ENCODE measurements at regions not wholly inside any gene's neighbourhood (a gene's known extent, or its start where the extent isn't known, plus 50 kb on each side); places are given as distances from the start of the nearest gene placed in this dataset.

- Histone ChIP-seq H2BK15ac (ENCODE audit: low read depth, low read length) (no peak overlapping the region), H3K14ac (ENCODE audit: insufficient read depth, low read length) (no peak overlapping the region), H3K4me2 (ENCODE audit: insufficient read depth, insufficient read length, low read length) (no peak overlapping the region), H3K56ac (ENCODE audit: insufficient read length, low read depth, low read length) (no peak overlapping the region), H3K23me2 (ENCODE audit: insufficient read length, low read depth, low read length, poor library complexity, severe bottlenecking) (no peaks in the 10 kb centered on the region), H2BK20ac (ENCODE audit: low read depth, low read length, poor library complexity, severe bottlenecking) (no peak overlapping the region), H2BK120ac (ENCODE audit: low read depth, low read length, poor library complexity, severe bottlenecking) (no peak overlapping the region), H3K27me3 (ENCODE audit: insufficient read depth, low read length) (no peaks in the 10 kb centered on the region), H3K27ac (ENCODE audit: insufficient read length, low read depth, low read length) (no peak overlapping the region), H4K20me1 (ENCODE audit: control insufficient read depth, insufficient read depth, insufficient read length) (no peaks in the 10 kb centered on the region), H4K8ac (replicated peaks; ENCODE audit: insufficient read length, low read depth, low read length) (no peak overlapping the region), H3K18ac (ENCODE audit: insufficient read length, low read depth, low read length) (no peak overlapping the region), H3K9ac (ENCODE audit: extremely low read depth, insufficient read length, low read length) (no peak overlapping the region), H3K4ac (ENCODE audit: low read depth, low read length) (no peak overlapping the region), H3K9me3 (ENCODE audit: control insufficient read depth, low read depth, low read length) (no peaks in the 10 kb centered on the region), H3K79me1 (ENCODE audit: insufficient read depth, low read depth, low read length, poor library complexity, severe bottlenecking) (no peaks in the 10 kb centered on the region), H3K23ac (ENCODE audit: insufficient read length, low read depth, low read length) (no peak overlapping the region), H4K5ac (ENCODE audit: insufficient read length, low read depth, low read length) (no peak overlapping the region), H2BK5ac (ENCODE audit: insufficient read length, low read length) (no peak overlapping the region), H2BK12ac (ENCODE audit: insufficient read length, low read depth, low read length) (no peak overlapping the region), H4K91ac (ENCODE audit: insufficient read length, low read depth, low read length) (no peak overlapping the region), H3K4me1 (ENCODE audit: insufficient read depth, low read length) (peaks cover 2% of the 10 kb centered on the region; the same call in 1 of the 2 replicates), H2AK5ac (ENCODE audit: insufficient read length, low read length) (no peak overlapping the region), H3K79me2 (ENCODE audit: insufficient read depth, low read length) (no peaks in the 10 kb centered on the region), H2AFZ (ENCODE audit: low read length) (peak overlapping the region; percentile 43), H3T11ph (ENCODE audit: low read length) (no peak overlapping the region)
- Mint-ChIP-seq H3K27ac (no peak overlapping the region), H3K36me3 (ENCODE audit: insufficient read depth in 1 of 3, low read depth in 3 of 3) (no peaks in the 10 kb centered on the region), H3K27me3 (ENCODE audit: low read depth) (no peaks in the 10 kb centered on the region), H3K4me3 (no peak overlapping the region), H3K4me1 (peaks cover 27 to 34% of the 10 kb centered on the region in 2 experiments), H3K9me3 (no peaks in the 10 kb centered on the region)
- DNase-seq = no peak
- peak; percentile 64 for TF ChIP-seq CTCF (conservative IDR thresholded peaks at IDR 0.05)
- no CpG with 5 or more reads among the region's 2 CpGs for WGBS (ENCODE audit: extremely low coverage, insufficient read length, low lambda C conversion rate)
Observed at GRCh38 chr4:23337292-23337691, 552.6 kb downstream of the PPARGC1A start.
